Heart right ventricle (tissue), 16 donors: ENCODE measurements at regions not wholly inside any gene's neighbourhood (a gene's known extent, or its start where the extent isn't known, plus 50 kb on each side); places are given as distances from the start of the nearest gene placed in this dataset.

Source experiments
- ATAC-seq, 8 donors: fragments of 200-7000 bp; cut with Tn5 transposase; one replicate each; pipeline ENCODE4 v1.9.1; 2020; ENCODE audit warnings: mild to moderate bottlenecking in 8 of 8, moderate library complexity in 8 of 8, moderate number of reproducible peaks in 1 of 8
- DNase-seq, 2 donors: peaks; one replicate each; pipeline ENCODE4 v3.0.0-alpha.2; 2020
- H3K27ac ChIP-seq, 10 donors: fragments of 200-600 bp; sonication (generic) in 2 of 10; one replicate each; pipeline versions ENCODE4 v1.5.0 to v1.8.0; 2020 to 2022; ENCODE audit warnings: mild to moderate bottlenecking in 3 of 10
- H3K27me3 ChIP-seq, 7 donors: fragments of 200-600 bp; one replicate each; pipeline ENCODE4 v1.8.0; 2021 to 2022; ENCODE audit warnings: mild to moderate bottlenecking in 2 of 7
- H3K36me3 ChIP-seq, 9 donors: fragments of 200-600 bp; sonication (generic) in 1 of 9; one replicate each; pipeline versions ENCODE4 v1.5.0 to v1.8.0; 2020 to 2022; ENCODE audit warnings: mild to moderate bottlenecking in 2 of 9
- H3K4me1 ChIP-seq, 9 donors: fragments of 200-600 bp; sonication (generic) in 1 of 9; one replicate each; pipeline versions ENCODE4 v1.5.0 to v1.8.0; 2020 to 2022; ENCODE audit warnings: mild to moderate bottlenecking in 4 of 9
- H3K4me3 ChIP-seq, 10 donors: fragments of 200-600 bp; sonication (generic) in 2 of 10; one replicate each; pipeline versions ENCODE4 v1.5.0 to v1.8.0; 2020 to 2022; ENCODE audit warnings: mild to moderate bottlenecking in 7 of 10, moderate library complexity in 2 of 10
- H3K9me3 ChIP-seq, 11 donors: fragments of 200-600 bp in 10 of 11; sonication (generic) in 2 of 11; one replicate each; pipeline versions ENCODE4 v1.5.0 to v1.8.0; 2013 to 2022; ENCODE audit warnings: mild to moderate bottlenecking in 2 of 11, control low read depth in 1 of 11, moderate library complexity in 1 of 11
- WGBS, 2 donors: extraction: QIAGEN DNeasy Blood & Tissue Kit; methylation state at CpG; one replicate each; pipeline ENCODE4 v1.1.7; 2013; ENCODE audit warnings: inconsistent platforms in 1 of 2; 5-methylcytosine and 5-hydroxymethylcytosine counted together
- intact Hi-C, 10 donors: fragments of 100-400 bp; cut with DNase I; formaldehyde crosslinking; loops; one replicate each; pipeline versions ENCODE4 v1.11.1 to v1.14.2; 2022
- TF ChIP-seq, protein P1 (sequence below), 9 donors: fragments of 200-600 bp; sonication (generic) in 2 of 9; IDR thresholded peaks; one replicate each; pipeline versions ENCODE4 v1.5.0 to v1.8.0; 2021 to 2022; ENCODE audit warnings: antibody characterized with exemption in 9 of 9, mild to moderate bottlenecking in 5 of 9, moderate library complexity in 1 of 9
- donor health status: Arrhythmogenic right ventricular cardiomyopathy.
- donor health status: ischemic (EF 13 %, LVEDD 7.1; RV severe dilation, severe dysfunction).
- donor health status: healthy with polysubstance abuse.
- donor health status: DM: no; HTN: yes; CAD: no.
- donor health status: DM: no; HTN: no; CAD: no.
- donor health status: ischemic (EF 25% LVEDD 6.9; RV normal size, moderate dysfunction).
- donor health status: ischemic (EF 25% LVEDD 5.7; RV mildly dilated, moderate dysfunction).
- donor health status: healthy.
- donor health status: DM: yes; HTN: yes; CAD: no.
- donor health status: Ischemic cardiomyopathy.
- donor health status: ischemic (EF 35%, LVEDD 5.7; RV mildly dilated, moderate dysfunction).
- donor health status: nonischemic (EF 11% LVEDD 7.7; RV severe dilation, severe dysfunction).
- donor health status: DM: yes; HTN: yes; CAD: no.
- donor health status: PGD.
- donor health status: ischemic (EF 29% LVEDD 5.4; RV normal size, mild dysfunction).
- donor health status: nonischemic (EF 23%, LVEDD 6.1; RV moderate dilation, normal function).

DNA sequence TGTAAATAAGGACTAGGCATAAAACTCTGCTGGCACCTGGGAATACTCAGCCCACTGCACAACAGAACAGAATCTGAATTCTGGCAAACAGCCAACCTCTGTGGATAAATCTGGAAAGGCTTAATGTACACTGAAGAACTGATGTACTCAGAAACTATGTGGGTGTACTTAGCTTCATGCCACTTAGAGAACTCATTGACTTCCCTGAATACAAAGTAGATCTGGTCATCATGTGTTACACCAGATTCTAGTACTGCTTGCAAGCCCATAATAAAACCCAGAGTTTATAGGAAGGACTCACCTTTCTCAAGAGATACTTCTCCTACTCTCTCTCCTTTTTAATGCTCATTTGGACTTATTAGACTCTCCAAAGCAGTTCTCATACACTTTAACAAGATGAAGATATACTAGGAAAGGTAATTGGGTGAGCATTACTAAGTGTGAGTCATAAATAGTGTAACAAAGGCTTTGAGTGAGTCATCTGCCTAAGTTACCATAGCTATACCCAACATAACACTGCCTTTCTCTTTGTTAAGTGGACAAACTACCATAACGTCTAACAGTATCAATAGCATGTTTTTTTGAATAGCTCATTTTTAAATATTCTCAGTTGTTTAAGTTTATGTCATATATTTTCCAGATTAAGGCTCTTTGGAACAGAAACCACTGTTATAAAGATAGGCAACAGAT is 309.1 kb downstream of the MDFIC start:
- TF ChIP-seq, protein P1, sequence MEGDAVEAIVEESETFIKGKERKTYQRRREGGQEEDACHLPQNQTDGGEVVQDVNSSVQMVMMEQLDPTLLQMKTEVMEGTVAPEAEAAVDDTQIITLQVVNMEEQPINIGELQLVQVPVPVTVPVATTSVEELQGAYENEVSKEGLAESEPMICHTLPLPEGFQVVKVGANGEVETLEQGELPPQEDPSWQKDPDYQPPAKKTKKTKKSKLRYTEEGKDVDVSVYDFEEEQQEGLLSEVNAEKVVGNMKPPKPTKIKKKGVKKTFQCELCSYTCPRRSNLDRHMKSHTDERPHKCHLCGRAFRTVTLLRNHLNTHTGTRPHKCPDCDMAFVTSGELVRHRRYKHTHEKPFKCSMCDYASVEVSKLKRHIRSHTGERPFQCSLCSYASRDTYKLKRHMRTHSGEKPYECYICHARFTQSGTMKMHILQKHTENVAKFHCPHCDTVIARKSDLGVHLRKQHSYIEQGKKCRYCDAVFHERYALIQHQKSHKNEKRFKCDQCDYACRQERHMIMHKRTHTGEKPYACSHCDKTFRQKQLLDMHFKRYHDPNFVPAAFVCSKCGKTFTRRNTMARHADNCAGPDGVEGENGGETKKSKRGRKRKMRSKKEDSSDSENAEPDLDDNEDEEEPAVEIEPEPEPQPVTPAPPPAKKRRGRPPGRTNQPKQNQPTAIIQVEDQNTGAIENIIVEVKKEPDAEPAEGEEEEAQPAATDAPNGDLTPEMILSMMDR (IDR thresholded peaks at IDR 0.05), result no peak
- peak in 4 of 8 donors; percentile 41 to 90 (median 70) for ATAC-seq
- peaks cover 0 to 12% (median 0%) of the 10 kb centered on the region in 9 donors for H3K4me1 ChIP-seq
- 7 to 18% methylated on average over 1 of the region's 1 CpG for WGBS, 2 donors
- DNase-seq, result peak in 1 of 2 donors; percentile 6
- no peaks in the 10 kb centered on the region for H3K27me3 ChIP-seq
- H3K4me3 ChIP-seq, result no peak overlapping the region
- H3K36me3 ChIP-seq, result no peaks in the 10 kb centered on the region
- intact Hi-C loops, result loop anchor here in 1 of 10 donors (5.0 kb wide), 1 partner anchor 336 kb away; no protein-coding TSS in a partner anchor
- H3K9me3 ChIP-seq, result peaks cover 0 to 14% (median 6%) of the 10 kb centered on the region in 11 donors
- H3K27ac ChIP-seq, result no peak overlapping the region

- no peak overlapping the region for H3K27ac ChIP-seq
- intact Hi-C loops, result loop anchor here in 2 of 10 donors (5.0 to 10.0 kb wide), 3 partner anchors 338 to 487 kb away; no protein-coding TSS in a partner anchor
- 86 to 87% methylated on average over 8 of the region's 8 CpGs for WGBS, 2 donors
- H3K4me1 ChIP-seq, result peaks cover 0 to 12% (median 0%) of the 10 kb centered on the region in 9 donors
- H3K9me3 ChIP-seq, result no peaks in the 10 kb centered on the region
- DNase-seq, result no peak
- H3K36me3 ChIP-seq, result no peaks in the 10 kb centered on the region
- no peaks in the 10 kb centered on the region for H3K27me3 ChIP-seq
- H3K4me3 ChIP-seq, result no peak overlapping the region
- no peak for ATAC-seq
- TF ChIP-seq, protein P1 (IDR thresholded peaks at IDR 0.05), result no peak
Observed at GRCh38 chr7:115229401-115230105, 307.7 kb downstream of the MDFIC start.

GRCh38 chr7:115227473-115228235 is 305.8 kb downstream of the MDFIC start:
- ATAC-seq (no peak), DNase-seq (no peak)
- intact Hi-C loops, result loop anchor here in 2 of 10 donors (5.0 to 10.0 kb wide), 2 partner anchors 363 to 485 kb away; no protein-coding TSS in a partner anchor
- H3K4me3 ChIP-seq, result no peak overlapping the region
- no peaks in the 10 kb centered on the region for H3K36me3 ChIP-seq
- no peaks in the 10 kb centered on the region for H3K27me3 ChIP-seq
- H3K9me3 ChIP-seq, result no peaks in the 10 kb centered on the region
- H3K4me1 ChIP-seq, result peaks cover 0 to 20% (median 0%) of the 10 kb centered on the region in 9 donors
- H3K27ac ChIP-seq, result no peak overlapping the region
- TF ChIP-seq, protein P1 (IDR thresholded peaks at IDR 0.05), result no peak
- WGBS, 2 donors, result 90 to 92% methylated on average over 5 of the region's 5 CpGs

DNA sequence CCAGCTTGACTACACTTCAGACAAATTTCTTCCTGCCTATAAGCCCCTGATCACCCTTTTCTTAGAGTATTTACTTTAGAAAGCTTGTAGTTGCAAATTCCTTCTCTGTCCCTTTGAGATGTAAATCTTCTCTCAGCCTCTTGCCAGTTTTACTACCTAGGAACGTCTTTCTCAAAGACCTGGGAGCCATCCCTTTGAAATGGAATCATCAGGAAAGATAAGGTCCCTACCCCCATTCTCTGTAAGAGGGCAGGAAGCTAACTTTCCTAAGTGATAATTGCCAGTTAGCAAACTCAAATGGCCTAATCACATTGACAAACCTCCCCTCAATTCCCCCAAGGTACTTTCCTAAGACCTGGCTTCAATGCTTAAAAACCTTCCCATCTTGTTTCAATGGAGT is 304.5 kb downstream of the MDFIC start:
- 74 to 87% methylated on average over 1 of the region's 1 CpG for WGBS, 2 donors
- DNase-seq, result no peak
- intact Hi-C loops, result loop anchor here in 2 of 10 donors (5.0 to 10.0 kb wide), 2 partner anchors 362 to 484 kb away; no protein-coding TSS in a partner anchor
- Histone ChIP-seq H3K27ac (no peak overlapping the region), H3K9me3 (no peaks in the 10 kb centered on the region), H3K4me1 (peaks cover 0 to 17% (median 0%) of the 10 kb centered on the region in 9 donors), H3K36me3 (no peaks in the 10 kb centered on the region), H3K4me3 (no peak overlapping the region), H3K27me3 (no peaks in the 10 kb centered on the region)
- TF ChIP-seq, protein P1 (IDR thresholded peaks at IDR 0.05), result no peak
- no peak for ATAC-seq
